ENCODE measurements at regions not wholly inside any gene's neighbourhood (a gene's known extent, or its start where the extent isn't known, plus 50 kb on each side); places are given as distances from the start of the nearest gene placed in this dataset.
A peak's percentile ranks its signal among the peaks of the same experiment; 100 is the strongest.

DNA sequence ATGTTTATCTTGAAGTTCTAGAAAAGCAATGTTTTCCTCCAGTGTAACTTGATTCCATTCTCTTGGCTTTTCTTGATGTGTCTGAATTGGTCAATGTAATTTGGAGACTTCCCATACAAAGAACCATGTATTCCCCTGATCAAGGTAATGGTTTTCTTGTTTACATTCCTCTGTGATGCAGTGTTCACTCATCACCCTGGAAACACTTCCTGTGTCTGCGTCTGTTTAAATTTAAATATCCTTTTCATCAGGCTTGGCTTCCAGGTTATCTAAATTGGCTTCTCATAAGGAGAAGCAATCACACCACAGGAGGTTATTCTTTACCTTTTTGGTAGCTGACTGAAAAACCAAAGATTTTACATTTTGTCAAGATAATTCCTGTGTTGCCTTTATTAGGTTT lies 237.3 kb upstream of the WSCD1 start:
- Histone ChIP-seq H3K27me3 (ENCODE audit: control insufficient read depth, extremely low read depth, insufficient read depth, low read length) (no peaks in the 10 kb centered on the region), H3K4me2 (ENCODE audit: control insufficient read depth, extremely low read depth, insufficient read depth, low read depth, low read length) (peak overlapping the region; percentile 22), H3K9ac (ENCODE audit: control insufficient read depth, extremely low read depth, insufficient read depth, low read length) (no peak overlapping the region), H3K9me3 (ENCODE audit: control insufficient read depth, low read depth, low read length) (no peaks in the 10 kb centered on the region), H2AFZ (ENCODE audit: control insufficient read depth, low read length) (peak overlapping the region; percentile 20), H3K79me2 (ENCODE audit: control insufficient read depth, insufficient read depth, low read length) (no peaks in the 10 kb centered on the region), H3K27ac (ENCODE audit: control insufficient read depth, insufficient read depth, low read length) (peak overlapping the region; percentile 82), H3K4me3 (ENCODE audit: control insufficient read depth in 2 of 3, extremely low read depth in 1 of 3, insufficient read depth in 2 of 3, low read depth in 1 of 3, low read length in 3 of 3) (no peak overlapping the region), H3K4me1 (ENCODE audit: control insufficient read depth, extremely low read depth, insufficient read depth, low read length) (peaks cover 53% of the 10 kb centered on the region), H3K9me1 (ENCODE audit: control insufficient read depth, extremely low read depth, insufficient read depth, low read length) (no peaks in the 10 kb centered on the region), H4K20me1 (ENCODE audit: control insufficient read depth, extremely low read depth, insufficient read depth, low read length) (no peaks in the 10 kb centered on the region), H3K36me3 (ENCODE audit: control insufficient read depth in 2 of 2, extremely low read depth in 1 of 2, insufficient read depth in 2 of 2, low read length in 2 of 2) (no peaks in the 10 kb centered on the region)
- dilution Hi-C loops (cut with MboI; ENCODE audit: extremely low pct_ligation_motif_present, low sequenced_read_pairs) = no loop called here
- TF ChIP-seq EZH2 (IDR thresholded peaks at IDR 0.05; ENCODE audit: low read length) = no peak
- TF ChIP-seq, protein P1, sequence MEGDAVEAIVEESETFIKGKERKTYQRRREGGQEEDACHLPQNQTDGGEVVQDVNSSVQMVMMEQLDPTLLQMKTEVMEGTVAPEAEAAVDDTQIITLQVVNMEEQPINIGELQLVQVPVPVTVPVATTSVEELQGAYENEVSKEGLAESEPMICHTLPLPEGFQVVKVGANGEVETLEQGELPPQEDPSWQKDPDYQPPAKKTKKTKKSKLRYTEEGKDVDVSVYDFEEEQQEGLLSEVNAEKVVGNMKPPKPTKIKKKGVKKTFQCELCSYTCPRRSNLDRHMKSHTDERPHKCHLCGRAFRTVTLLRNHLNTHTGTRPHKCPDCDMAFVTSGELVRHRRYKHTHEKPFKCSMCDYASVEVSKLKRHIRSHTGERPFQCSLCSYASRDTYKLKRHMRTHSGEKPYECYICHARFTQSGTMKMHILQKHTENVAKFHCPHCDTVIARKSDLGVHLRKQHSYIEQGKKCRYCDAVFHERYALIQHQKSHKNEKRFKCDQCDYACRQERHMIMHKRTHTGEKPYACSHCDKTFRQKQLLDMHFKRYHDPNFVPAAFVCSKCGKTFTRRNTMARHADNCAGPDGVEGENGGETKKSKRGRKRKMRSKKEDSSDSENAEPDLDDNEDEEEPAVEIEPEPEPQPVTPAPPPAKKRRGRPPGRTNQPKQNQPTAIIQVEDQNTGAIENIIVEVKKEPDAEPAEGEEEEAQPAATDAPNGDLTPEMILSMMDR (optimal IDR thresholded peaks at IDR 0.05 in 1 of 3, IDR thresholded peaks at IDR 0.05 in 1 of 3, conservative IDR thresholded peaks at IDR 0.05 in 1 of 3; ENCODE audit: extremely low read depth in 1 of 3, insufficient read depth in 2 of 3, low read length in 3 of 3) = no peak
- FAIRE-seq (peak; percentile 78), DNase-seq (ENCODE audit: low read depth, low spot score) (peak; percentile 41)

DNA sequence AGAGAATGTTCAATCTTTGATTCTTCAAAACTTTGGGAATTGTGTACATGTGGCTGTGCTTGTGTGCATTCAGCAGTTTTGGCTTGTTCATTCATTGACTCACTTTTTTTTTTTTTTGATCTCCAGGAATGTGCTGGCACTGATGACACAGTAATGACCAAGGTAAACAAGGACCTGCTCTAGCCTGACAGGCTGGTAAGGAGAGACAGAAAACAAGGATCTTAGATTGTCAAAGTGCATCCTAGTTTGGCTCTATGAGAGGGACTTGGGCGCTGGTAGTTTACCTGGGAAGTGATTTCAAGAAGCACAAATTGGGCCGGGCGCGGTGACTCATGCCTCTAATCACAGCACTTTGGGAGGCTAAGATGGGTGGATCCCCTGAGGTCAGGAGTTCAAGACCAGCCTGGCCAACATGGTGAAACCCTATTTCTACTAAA lies 233.1 kb upstream of the WSCD1 start:
- H2AFZ ChIP-seq (ENCODE audit: control insufficient read depth, low read length) = no peak overlapping the region
- H3K4me3 ChIP-seq (ENCODE audit: control insufficient read depth in 2 of 3, extremely low read depth in 1 of 3, insufficient read depth in 2 of 3, low read depth in 1 of 3, low read length in 3 of 3) = no peak overlapping the region
- no peaks in the 10 kb centered on the region for H4K20me1 ChIP-seq (ENCODE audit: control insufficient read depth, extremely low read depth, insufficient read depth, low read length)
- peak overlapping the region; percentile 43 for H3K9ac ChIP-seq (ENCODE audit: control insufficient read depth, extremely low read depth, insufficient read depth, low read length)
- dilution Hi-C loops (cut with MboI; ENCODE audit: extremely low pct_ligation_motif_present, low sequenced_read_pairs) = no loop called here
- no peaks in the 10 kb centered on the region for H3K9me1 ChIP-seq (ENCODE audit: control insufficient read depth, extremely low read depth, insufficient read depth, low read length)
- H3K27me3 ChIP-seq (ENCODE audit: control insufficient read depth, extremely low read depth, insufficient read depth, low read length) = no peaks in the 10 kb centered on the region
- peak overlapping the region; percentile 15 for H3K4me2 ChIP-seq (ENCODE audit: control insufficient read depth, extremely low read depth, insufficient read depth, low read depth, low read length)
- peak; percentile 90 for DNase-seq (ENCODE audit: low read depth, low spot score)
- no peaks in the 10 kb centered on the region for H3K9me3 ChIP-seq (ENCODE audit: control insufficient read depth, low read depth, low read length)
- H3K36me3 ChIP-seq (ENCODE audit: control insufficient read depth in 2 of 2, extremely low read depth in 1 of 2, insufficient read depth in 2 of 2, low read length in 2 of 2) = no peaks in the 10 kb centered on the region
- peaks cover 44% of the 10 kb centered on the region for H3K4me1 ChIP-seq (ENCODE audit: control insufficient read depth, extremely low read depth, insufficient read depth, low read length)
- H3K79me2 ChIP-seq (ENCODE audit: control insufficient read depth, insufficient read depth, low read length) = no peaks in the 10 kb centered on the region
- H3K27ac ChIP-seq (ENCODE audit: control insufficient read depth, insufficient read depth, low read length) = peak overlapping the region; percentile 87
- TF ChIP-seq, protein P1 (optimal IDR thresholded peaks at IDR 0.05 in 1 of 3, IDR thresholded peaks at IDR 0.05 in 1 of 3, conservative IDR thresholded peaks at IDR 0.05 in 1 of 3; ENCODE audit: extremely low read depth in 1 of 3, insufficient read depth in 2 of 3, low read length in 3 of 3) = no peak
- TF ChIP-seq EZH2 (IDR thresholded peaks at IDR 0.05; ENCODE audit: low read length) = no peak
- FAIRE-seq = peak; percentile 93

All from keratinocyte (primary cell).